NB4 (cell line): ENCODE measurements at regions not wholly inside any gene's neighbourhood (a gene's known extent, or its start where the extent isn't known, plus 50 kb on each side); places are given as distances from the start of the nearest gene placed in this dataset.

Source experiments
- CTCF ChIP-seq: IDR thresholded peaks from one replicate; pipeline ENCODE4 v1.5.1; 2012; ENCODE audit warnings: low read depth, low read length
- MAX ChIP-seq: IDR thresholded peaks from 2 replicates; pipeline ENCODE4 v1.6.1; 2011; ENCODE audit warnings: low read depth, low read length
- MYC ChIP-seq: IDR thresholded peaks from 2 replicates; pipeline ENCODE4 v1.6.1; 2011; ENCODE audit warnings: low read depth, low read length
- POLR2A ChIP-seq: IDR thresholded peaks from 2 replicates; pipeline ENCODE4 v1.6.1; 2011; ENCODE audit warnings: mild to moderate bottlenecking; ENCODE audit not compliant: insufficient read length; ENCODE audit errors: extremely low read depth

GRCh38 chr12:13652105-13652504 lies 329.3 kb downstream of the GRIN2B start:
- no peak for TF ChIP-seq CTCF
- TF ChIP-seq POLR2A: no peak
- TF ChIP-seq MAX: no peak
- TF ChIP-seq MYC: no peak
